ENCODE measurements at regions not wholly inside any gene's neighbourhood (a gene's known extent, or its start where the extent isn't known, plus 50 kb on each side); places are given as distances from the start of the nearest gene placed in this dataset.

DNA sequence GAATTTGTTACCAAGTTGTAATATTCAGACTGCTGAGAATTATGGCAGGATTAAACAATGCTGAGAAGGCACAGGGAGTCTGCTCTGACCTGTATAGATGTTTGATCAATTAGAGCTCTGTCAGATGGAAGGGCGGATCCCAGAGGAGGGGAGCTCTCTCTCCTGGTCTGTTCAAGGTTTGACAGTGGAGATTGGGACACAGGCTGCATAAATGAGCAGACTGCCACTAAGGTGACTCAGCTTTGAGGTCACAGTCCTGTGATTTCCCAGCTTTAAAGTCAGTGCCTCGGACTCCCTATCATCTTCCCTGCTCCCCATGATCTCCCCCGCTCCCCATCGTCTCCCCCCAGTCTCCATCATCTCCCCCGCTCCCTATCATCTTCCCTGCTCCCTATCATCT, 59.2 kb upstream of the SLC22A23 start:
- TF ChIP-seq EZH2 (IDR thresholded peaks at IDR 0.05; ENCODE audit: insufficient read depth, poor library complexity, severe bottlenecking) (no peak), EZH2phosphoT487 (IDR thresholded peaks at IDR 0.05; ENCODE audit: insufficient read depth, low read depth) (no peak)

Data from GM23248 (cell line).